Esophagus squamous epithelium (tissue), 4 donors: ENCODE measurements at regions not wholly inside any gene's neighbourhood (a gene's known extent, or its start where the extent isn't known, plus 50 kb on each side); places are given as distances from the start of the nearest gene placed in this dataset.

Source experiments
- POLR2A ChIP-seq, 4 donors: fragments of 450-650 bp; IDR thresholded peaks; one replicate each; pipeline ENCODE4 v1.6.1; 2017; ENCODE audit warnings: antibody characterized with exemption in 4 of 4, mild to moderate bottlenecking in 4 of 4, moderate library complexity in 3 of 4
- TF ChIP-seq, protein P1 (sequence below), 6 experiments: fragments of 450-650 bp in 4 of 6; fragments of 200-600 bp in 2 of 6; sonication (generic) in 2 of 6; IDR thresholded peaks; one replicate each; pipeline ENCODE4 v1.5.1; 2016 to 2019; ENCODE audit warnings: antibody characterized with exemption in 6 of 6, mild to moderate bottlenecking in 4 of 6, moderate library complexity in 4 of 6

DNA sequence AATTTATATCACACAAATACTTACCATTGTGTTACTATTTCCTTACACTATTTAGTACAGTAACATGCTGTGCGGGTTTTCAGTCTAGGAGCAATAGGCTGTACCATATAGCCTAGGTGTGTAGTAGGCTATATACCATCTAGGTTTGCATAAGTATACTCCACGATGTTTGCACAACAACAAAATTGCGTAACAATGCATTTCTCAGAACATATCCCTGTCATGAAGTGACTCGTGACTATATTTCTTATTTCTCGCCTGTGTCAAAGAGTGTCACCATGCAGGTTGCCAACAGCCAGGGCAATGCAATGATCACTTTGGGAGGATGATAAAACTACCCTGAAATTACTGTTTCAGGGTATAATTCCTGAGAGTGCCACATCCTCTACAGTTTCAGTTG, 65.6 kb upstream of the CD180 start:
- TF ChIP-seq POLR2A (IDR thresholded peaks at IDR 0.05), result no peak
- TF ChIP-seq, protein P1, sequence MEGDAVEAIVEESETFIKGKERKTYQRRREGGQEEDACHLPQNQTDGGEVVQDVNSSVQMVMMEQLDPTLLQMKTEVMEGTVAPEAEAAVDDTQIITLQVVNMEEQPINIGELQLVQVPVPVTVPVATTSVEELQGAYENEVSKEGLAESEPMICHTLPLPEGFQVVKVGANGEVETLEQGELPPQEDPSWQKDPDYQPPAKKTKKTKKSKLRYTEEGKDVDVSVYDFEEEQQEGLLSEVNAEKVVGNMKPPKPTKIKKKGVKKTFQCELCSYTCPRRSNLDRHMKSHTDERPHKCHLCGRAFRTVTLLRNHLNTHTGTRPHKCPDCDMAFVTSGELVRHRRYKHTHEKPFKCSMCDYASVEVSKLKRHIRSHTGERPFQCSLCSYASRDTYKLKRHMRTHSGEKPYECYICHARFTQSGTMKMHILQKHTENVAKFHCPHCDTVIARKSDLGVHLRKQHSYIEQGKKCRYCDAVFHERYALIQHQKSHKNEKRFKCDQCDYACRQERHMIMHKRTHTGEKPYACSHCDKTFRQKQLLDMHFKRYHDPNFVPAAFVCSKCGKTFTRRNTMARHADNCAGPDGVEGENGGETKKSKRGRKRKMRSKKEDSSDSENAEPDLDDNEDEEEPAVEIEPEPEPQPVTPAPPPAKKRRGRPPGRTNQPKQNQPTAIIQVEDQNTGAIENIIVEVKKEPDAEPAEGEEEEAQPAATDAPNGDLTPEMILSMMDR (IDR thresholded peaks at IDR 0.05), result no peak
